Pancreas (tissue), 10 donors: ENCODE measurements at regions not wholly inside any gene's neighbourhood (a gene's known extent, or its start where the extent isn't known, plus 50 kb on each side); places are given as distances from the start of the nearest gene placed in this dataset.
A peak's percentile ranks its signal among the peaks of the same experiment; 100 is the strongest.

Experiments
- ATAC-seq, 4 donors: fragments of 200-7000 bp; cut with Tn5 transposase; one replicate each; pipeline versions ENCODE4 v1.8.0 to v1.9.1; 2020; ENCODE audit warnings: mild to moderate bottlenecking in 4 of 4, moderate library complexity in 4 of 4
- DNase-seq, 6 donors: peaks; one replicate each; pipeline ENCODE4 v3.0.0-alpha.2; 2020
- FAIRE-seq: peaks from 2 replicates; lab custom pipeline; 2012; peaks lifted over from hg19 to GRCh38; lab: Jason Lieb, UNC
- H3K27ac ChIP-seq, 4 donors: fragments of 200-600 bp; sonication (generic); 1 replicate in 3 of 4; 2 replicates in 1 of 4; pipeline versions ENCODE4 v1.5.0 to v1.8.0; 2020
- H3K27me3 ChIP-seq, 4 donors: fragments of 200-600 bp; one replicate each; pipeline ENCODE4 v1.8.0; 2021
- H3K36me3 ChIP-seq, 3 donors: fragments of 200-600 bp; sonication (generic) in 1 of 3; one replicate each; pipeline versions ENCODE4 v1.5.0 to v1.8.0; 2020 to 2021
- H3K4me1 ChIP-seq, 3 donors: fragments of 200-600 bp; one replicate each; pipeline ENCODE4 v1.8.0; 2021
- H3K4me3 ChIP-seq, 4 donors: fragments of 200-600 bp; sonication (generic) in 2 of 4; one replicate each; pipeline versions ENCODE4 v1.5.0 to v1.8.0; 2020 to 2021
- H3K9me3 ChIP-seq, 4 donors: fragments of 200-600 bp; one replicate each; pipeline ENCODE4 v1.8.0; 2021
- WGBS, 2 donors: extraction: QIAGEN DNeasy Blood & Tissue Kit; methylation state at CpG; one replicate each; pipeline ENCODE4 v1.1.7; 2013; 5-methylcytosine and 5-hydroxymethylcytosine counted together
- intact Hi-C, 3 donors: fragments of 100-400 bp; cut with DNase I; formaldehyde crosslinking; loops; one replicate each; pipeline versions ENCODE4 v1.11.1 to v1.14.2; 2022
- TF ChIP-seq, protein P1 (sequence below), 4 donors: fragments of 200-600 bp; sonication (generic) in 3 of 4; IDR thresholded peaks; one replicate each; pipeline versions ENCODE4 v1.5.0 to v1.8.0; 2021; ENCODE audit warnings: antibody characterized with exemption in 4 of 4
- donor health status: healthy with polysubstance abuse.
- donor health status: DM: no; HTN: no; CAD: no; lungs with moderate emphysema.
- donor health status: DM: no; HTN: no; CAD: no.
- donor health status: control.
- donor health status: control.
- donor health status: Bipolar disorder and iron deficiency.
- donor health status: DM: yes; HTN: yes; CAD: no.
- donor health status: DM: no; HTN: no; CAD: no.
- donor health status: DM: no; HTN: no; CAD: no.
- donor health status: DM: yes; HTN: yes; CAD: no.

DNA sequence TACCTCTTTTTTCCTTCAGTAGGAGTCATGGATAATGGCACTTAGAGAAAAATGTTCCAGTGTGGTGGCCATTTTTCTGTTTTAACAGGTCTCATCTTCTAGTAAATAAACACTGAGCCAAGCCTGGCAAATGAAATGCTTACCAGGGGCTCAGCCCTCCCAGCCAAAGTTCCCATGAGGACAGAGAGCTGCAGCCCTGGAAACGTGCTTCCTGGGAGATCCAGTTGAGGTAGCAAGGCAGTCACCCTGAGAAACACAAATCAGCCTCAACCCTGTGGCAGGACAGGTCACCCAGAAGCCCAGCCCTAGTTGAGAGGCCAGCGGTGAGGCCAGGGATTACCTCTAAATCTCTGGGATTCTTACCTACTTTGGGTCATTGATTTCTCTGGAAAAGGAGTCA is 140.1 kb downstream of the LNPK start:
- H3K27ac ChIP-seq = no peak overlapping the region
- DNase-seq (no peak), FAIRE-seq (no peak), ATAC-seq (no peak)
- no peaks in the 10 kb centered on the region for H3K9me3 ChIP-seq
- 45 to 55% methylated on average over 2 of the region's 2 CpGs for WGBS, 2 donors
- intact Hi-C loops = no loop called here
- peaks cover 0 to 4% (median 0%) of the 10 kb centered on the region in 4 donors for H3K27me3 ChIP-seq
- no peaks in the 10 kb centered on the region for H3K36me3 ChIP-seq
- no peak overlapping the region for H3K4me3 ChIP-seq
- H3K4me1 ChIP-seq = no peaks in the 10 kb centered on the region
- TF ChIP-seq, protein P1, sequence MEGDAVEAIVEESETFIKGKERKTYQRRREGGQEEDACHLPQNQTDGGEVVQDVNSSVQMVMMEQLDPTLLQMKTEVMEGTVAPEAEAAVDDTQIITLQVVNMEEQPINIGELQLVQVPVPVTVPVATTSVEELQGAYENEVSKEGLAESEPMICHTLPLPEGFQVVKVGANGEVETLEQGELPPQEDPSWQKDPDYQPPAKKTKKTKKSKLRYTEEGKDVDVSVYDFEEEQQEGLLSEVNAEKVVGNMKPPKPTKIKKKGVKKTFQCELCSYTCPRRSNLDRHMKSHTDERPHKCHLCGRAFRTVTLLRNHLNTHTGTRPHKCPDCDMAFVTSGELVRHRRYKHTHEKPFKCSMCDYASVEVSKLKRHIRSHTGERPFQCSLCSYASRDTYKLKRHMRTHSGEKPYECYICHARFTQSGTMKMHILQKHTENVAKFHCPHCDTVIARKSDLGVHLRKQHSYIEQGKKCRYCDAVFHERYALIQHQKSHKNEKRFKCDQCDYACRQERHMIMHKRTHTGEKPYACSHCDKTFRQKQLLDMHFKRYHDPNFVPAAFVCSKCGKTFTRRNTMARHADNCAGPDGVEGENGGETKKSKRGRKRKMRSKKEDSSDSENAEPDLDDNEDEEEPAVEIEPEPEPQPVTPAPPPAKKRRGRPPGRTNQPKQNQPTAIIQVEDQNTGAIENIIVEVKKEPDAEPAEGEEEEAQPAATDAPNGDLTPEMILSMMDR (IDR thresholded peaks at IDR 0.05) = no peak

DNA sequence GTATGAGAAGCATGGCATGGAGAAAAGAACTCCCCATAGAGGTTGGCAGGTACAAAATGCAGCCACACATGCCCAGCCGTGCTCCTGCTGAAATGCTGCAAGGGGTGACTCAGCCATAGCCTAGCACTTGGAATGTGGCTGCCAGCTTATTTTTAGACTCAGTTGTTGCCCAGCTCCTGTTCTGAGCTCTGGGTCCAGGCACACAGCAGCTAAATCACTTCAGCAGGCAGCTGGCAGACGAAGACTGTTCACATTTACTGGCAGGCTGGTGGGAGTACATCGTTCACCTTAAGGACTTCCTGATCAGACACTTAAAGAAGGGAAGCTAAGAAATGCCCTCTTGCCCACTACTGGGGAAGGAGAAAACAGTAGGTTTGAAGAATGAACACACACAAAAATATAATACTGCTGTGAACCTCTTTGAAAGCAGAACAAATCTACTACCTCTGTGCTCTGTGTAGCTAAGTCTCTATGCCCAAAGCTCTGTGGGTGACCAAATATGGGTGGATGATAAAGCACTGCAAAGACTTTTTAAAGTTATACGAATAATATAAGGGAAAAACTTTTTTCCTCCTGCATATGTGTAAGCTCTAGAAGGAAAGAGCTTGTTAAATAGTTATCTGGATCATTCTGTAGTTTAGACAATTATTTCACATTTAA is 146.1 kb downstream of the LNPK start:
- H3K27ac ChIP-seq = no peak overlapping the region
- TF ChIP-seq, protein P1 (IDR thresholded peaks at IDR 0.05) = no peak
- no peaks in the 10 kb centered on the region for H3K9me3 ChIP-seq
- no peak for ATAC-seq
- 67 to 86% methylated on average over 4 of the region's 4 CpGs for WGBS, 2 donors
- no peaks in the 10 kb centered on the region for H3K36me3 ChIP-seq
- no peak for FAIRE-seq
- DNase-seq = no peak
- peaks cover 0 to 4% (median 0%) of the 10 kb centered on the region in 4 donors for H3K27me3 ChIP-seq
- no peak overlapping the region for H3K4me3 ChIP-seq
- intact Hi-C loops = no loop called here
- H3K4me1 ChIP-seq = no peaks in the 10 kb centered on the region

DNA sequence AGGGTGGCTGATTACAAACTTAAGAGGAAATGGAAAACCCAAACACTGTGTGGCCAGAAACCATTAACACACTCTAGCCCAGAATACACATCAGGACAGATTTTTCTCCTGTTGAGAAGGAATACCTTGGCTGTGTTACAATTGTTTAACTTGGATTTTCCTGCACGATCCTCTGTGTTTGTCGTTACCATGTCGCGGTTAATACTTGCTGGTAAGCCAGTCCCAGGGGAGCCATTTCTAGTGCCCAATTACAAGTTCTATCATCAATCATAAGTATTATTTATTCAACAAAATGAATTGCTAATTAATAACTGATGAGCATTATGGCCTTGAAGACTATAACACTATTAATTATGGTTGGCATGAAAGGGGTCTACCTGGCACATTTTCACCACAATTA is 146.8 kb downstream of the LNPK start:
- H3K9me3 ChIP-seq = no peaks in the 10 kb centered on the region
- H3K27ac ChIP-seq = no peak overlapping the region
- DNase-seq (no peak), ATAC-seq (no peak), FAIRE-seq (no peak)
- H3K4me1 ChIP-seq = no peaks in the 10 kb centered on the region
- no peaks in the 10 kb centered on the region for H3K36me3 ChIP-seq
- TF ChIP-seq, protein P1 (IDR thresholded peaks at IDR 0.05) = no peak
- no peak overlapping the region for H3K4me3 ChIP-seq
- peaks cover 0 to 4% (median 0%) of the 10 kb centered on the region in 4 donors for H3K27me3 ChIP-seq
- intact Hi-C loops = no loop called here
- 62 to 83% methylated on average over 4 of the region's 4 CpGs for WGBS, 2 donors

DNA sequence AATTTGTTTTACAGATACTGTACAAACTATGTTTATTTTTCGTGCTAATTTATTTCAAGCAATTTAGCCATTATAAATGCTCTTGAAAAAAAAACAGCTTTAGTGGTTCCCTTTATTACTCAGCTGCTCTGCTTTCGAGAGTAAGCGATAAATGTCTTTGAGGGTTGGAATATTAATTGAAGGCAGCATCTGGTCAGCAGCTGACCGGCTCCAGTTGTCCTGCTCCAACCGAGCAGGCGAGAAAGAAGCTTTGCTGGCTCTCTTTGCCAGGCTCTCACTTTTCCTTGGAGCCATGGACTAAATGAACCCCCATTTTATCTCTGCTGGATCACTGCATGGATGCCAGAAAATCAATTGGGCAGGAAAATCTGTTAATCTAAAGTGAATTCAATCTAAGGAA is 147.4 kb downstream of the LNPK start:
- ATAC-seq = no peak
- Histone ChIP-seq H3K27me3 (no peaks in the 10 kb centered on the region), H3K4me1 (no peaks in the 10 kb centered on the region), H3K27ac (no peak overlapping the region), H3K9me3 (no peaks in the 10 kb centered on the region), H3K4me3 (no peak overlapping the region), H3K36me3 (no peaks in the 10 kb centered on the region)
- WGBS, 2 donors = 50 to 51% methylated on average over 6 of the region's 6 CpGs
- TF ChIP-seq, protein P1 (IDR thresholded peaks at IDR 0.05) = no peak
- no peak for FAIRE-seq
- DNase-seq = no peak
- intact Hi-C loops = no loop called here

DNA sequence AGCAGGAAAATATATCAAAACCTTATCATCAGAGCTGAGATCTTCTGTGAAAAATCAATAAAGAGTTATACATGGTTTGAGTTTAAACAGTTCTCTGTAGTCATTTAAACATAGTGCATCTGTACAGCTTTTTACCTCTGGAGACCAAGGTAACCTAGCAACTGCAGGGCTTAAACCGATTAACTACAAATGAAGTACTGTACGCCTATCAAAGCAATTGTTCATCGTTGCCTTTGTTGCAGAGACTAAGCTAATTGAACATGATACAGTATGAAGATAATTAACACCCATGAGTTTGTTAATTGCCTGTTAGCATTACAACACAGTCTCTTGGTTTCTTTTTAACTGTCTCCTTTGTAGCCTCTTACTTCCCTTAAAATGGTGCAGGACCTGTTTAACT is 147.9 kb downstream of the LNPK start:
- intact Hi-C loops = no loop called here
- TF ChIP-seq, protein P1 (IDR thresholded peaks at IDR 0.05) = no peak
- FAIRE-seq = no peak
- no peaks in the 10 kb centered on the region for H3K27me3 ChIP-seq
- no peaks in the 10 kb centered on the region for H3K9me3 ChIP-seq
- WGBS, 2 donors = 21 to 24% methylated on average over 3 of the region's 3 CpGs
- no peak for DNase-seq
- no peak overlapping the region for H3K4me3 ChIP-seq
- ATAC-seq = peak in 1 of 4 donors; percentile 50
- H3K4me1 ChIP-seq = no peaks in the 10 kb centered on the region
- no peaks in the 10 kb centered on the region for H3K36me3 ChIP-seq
- no peak overlapping the region for H3K27ac ChIP-seq
